CD8-positive, alpha-beta memory T cell (primary cell): ENCODE measurements at regions not wholly inside any gene's neighbourhood (a gene's known extent, or its start where the extent isn't known, plus 50 kb on each side); places are given as distances from the start of the nearest gene placed in this dataset.
A peak's percentile ranks its signal among the peaks of the same experiment; 100 is the strongest.

ENCODE experiments used
- CTCF ChIA-PET: fragments of 350-600 bp; sonication (Branson Sonifier 250); formaldehyde crosslinking; loops from one replicate; lab custom pipeline; 2021; ENCODE audit warnings: antibody characterized with exemption; lab: Charles Lee
- POLR2A ChIA-PET: fragments of 350-600 bp; sonication (Branson Sonifier 250); formaldehyde crosslinking; loops from one replicate; lab custom pipeline; 2021; ENCODE audit warnings: antibody characterized with exemption; lab: Charles Lee
- DNase-seq, 5 donors: peaks; one replicate each; pipeline versions ENCODE4 v3.0.0 to v3.0.0-alpha.2; 2020 to 2022; ENCODE audit warnings: mixed read lengths in 1 of 5
- H3K27ac ChIP-seq: one replicate; pipeline ENCODE4 v1.7.0; 2013; ENCODE audit warnings: low read depth, mild to moderate bottlenecking, low read length, moderate library complexity
- H3K27me3 ChIP-seq: 2 replicates; pipeline ENCODE4 v1.7.0; 2013; ENCODE audit warnings: low read length, mild to moderate bottlenecking; ENCODE audit not compliant: insufficient read depth, poor library complexity, severe bottlenecking
- H3K36me3 ChIP-seq: 2 replicates; pipeline ENCODE4 v1.7.0; 2013; ENCODE audit warnings: mild to moderate bottlenecking, low read length, moderate library complexity; ENCODE audit not compliant: insufficient read depth
- H3K4me1 ChIP-seq: 2 replicates; pipeline ENCODE4 v1.7.0; 2013; ENCODE audit warnings: mild to moderate bottlenecking, low read length, moderate library complexity; ENCODE audit not compliant: insufficient read depth
- H3K4me3 ChIP-seq: 2 replicates; pipeline ENCODE4 v1.7.0; 2013; ENCODE audit warnings: mild to moderate bottlenecking, low read length
- H3K9me3 ChIP-seq: 2 replicates; pipeline ENCODE4 v1.7.0; 2013; ENCODE audit warnings: mild to moderate bottlenecking, low read length
- H3K27ac Mint-ChIP-seq, 8 donors: one replicate each; pipeline ENCODE4 v1.8.0; 2020 to 2021; ENCODE audit warnings: mixed read lengths in 8 of 8, mild to moderate bottlenecking in 6 of 8, inconsistent platforms in 3 of 8, moderate library complexity in 3 of 8
- H3K27me3 Mint-ChIP-seq, 2 donors: one replicate each; pipeline ENCODE4 v1.8.0; 2020 to 2021; ENCODE audit warnings: mixed read lengths in 2 of 2, mild to moderate bottlenecking in 1 of 2, moderate library complexity in 1 of 2
- H3K36me3 Mint-ChIP-seq, 3 donors: one replicate each; pipeline ENCODE4 v1.8.0; 2020 to 2021; ENCODE audit warnings: mixed read lengths in 3 of 3, inconsistent platforms in 1 of 3, mild to moderate bottlenecking in 1 of 3
- H3K4me1 Mint-ChIP-seq, 3 donors: one replicate each; pipeline ENCODE4 v1.8.0; 2020 to 2021; ENCODE audit warnings: mixed read lengths in 3 of 3, inconsistent platforms in 1 of 3, mild to moderate bottlenecking in 1 of 3
- H3K4me3 Mint-ChIP-seq, 7 donors: one replicate each; pipeline ENCODE4 v1.8.0; 2020 to 2021; ENCODE audit warnings: mixed read lengths in 7 of 7, mild to moderate bottlenecking in 6 of 7, moderate library complexity in 4 of 7, inconsistent platforms in 2 of 7
- H3K9me3 Mint-ChIP-seq, 5 donors: one replicate each; pipeline ENCODE4 v1.8.0; 2020 to 2022; ENCODE audit warnings: mixed read lengths in 5 of 5, mild to moderate bottlenecking in 3 of 5, moderate library complexity in 2 of 5, inconsistent platforms in 1 of 5

DNA sequence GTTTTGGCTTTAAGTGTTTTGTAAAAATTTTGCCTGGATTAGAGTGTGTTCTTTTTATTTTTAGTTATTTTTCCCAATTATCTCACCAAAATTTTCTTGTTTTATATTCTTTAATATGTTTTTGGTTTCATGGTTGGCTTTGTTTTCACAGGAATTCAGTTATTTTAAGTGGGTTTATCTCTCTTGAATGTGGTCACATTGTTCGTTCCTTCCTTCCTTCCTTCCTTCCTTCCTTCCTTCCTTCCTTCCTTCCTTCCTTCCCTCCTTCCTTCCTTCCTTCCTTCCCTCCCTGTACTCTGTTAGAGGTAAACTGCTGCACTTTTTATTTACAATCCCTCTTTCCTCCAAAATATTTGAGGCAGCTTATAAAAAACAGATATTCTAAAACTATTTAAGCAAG is 672.9 kb upstream of the CITED2 start:
- Histone ChIP-seq H3K27ac (no peak overlapping the region), H3K27me3 (peaks cover 7% of the 10 kb centered on the region), H3K4me3 (no peak overlapping the region), H3K9me3 (no peaks in the 10 kb centered on the region), H3K4me1 (no peaks in the 10 kb centered on the region), H3K36me3 (no peaks in the 10 kb centered on the region)
- Mint-ChIP-seq H3K4me1 (peaks cover 0 to 4% (median 0%) of the 10 kb centered on the region in 3 donors), H3K27ac (peak overlapping the region in 1 of 8 donors; percentile 67), H3K36me3 (no peaks in the 10 kb centered on the region), H3K4me3 (no peak overlapping the region), H3K27me3 (peaks cover 2 to 12% of the 10 kb centered on the region in 2 donors), H3K9me3 (peaks cover 0 to 4% (median 0%) of the 10 kb centered on the region in 5 donors)
- CTCF ChIA-PET = no interaction called here
- POLR2A ChIA-PET = no interaction called here
- no peak for DNase-seq

DNA sequence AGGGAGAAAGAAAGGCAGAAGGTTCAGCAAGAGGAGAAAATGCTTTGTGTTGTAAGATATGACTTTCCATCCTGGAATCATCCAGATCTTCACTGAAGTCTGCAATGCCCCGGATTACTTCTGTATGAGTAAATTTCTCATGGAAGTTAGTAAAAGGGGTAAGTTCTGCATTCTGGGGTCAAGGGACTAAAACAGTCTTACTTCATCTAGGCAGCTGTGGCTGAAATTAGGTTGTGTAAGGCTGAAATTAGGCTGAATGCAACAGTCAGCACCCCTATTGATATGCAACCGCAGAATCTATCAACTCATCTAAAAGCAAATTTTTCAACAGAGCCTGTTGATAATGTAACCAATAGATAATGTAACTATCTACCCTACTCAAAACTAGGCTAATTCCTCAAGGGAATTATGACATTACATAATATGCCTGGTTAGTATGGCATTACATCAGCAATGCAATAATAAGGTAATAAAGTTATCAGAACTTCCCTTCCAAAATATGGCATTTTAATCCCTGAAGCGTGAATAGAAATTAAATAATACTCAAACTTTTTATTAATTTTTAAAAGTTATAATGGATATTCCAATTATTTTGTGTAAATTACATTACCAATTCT is 671.7 kb upstream of the CITED2 start:
- H3K9me3 Mint-ChIP-seq = peaks cover 0 to 4% (median 0%) of the 10 kb centered on the region in 5 donors
- POLR2A ChIA-PET = no interaction called here

DNA sequence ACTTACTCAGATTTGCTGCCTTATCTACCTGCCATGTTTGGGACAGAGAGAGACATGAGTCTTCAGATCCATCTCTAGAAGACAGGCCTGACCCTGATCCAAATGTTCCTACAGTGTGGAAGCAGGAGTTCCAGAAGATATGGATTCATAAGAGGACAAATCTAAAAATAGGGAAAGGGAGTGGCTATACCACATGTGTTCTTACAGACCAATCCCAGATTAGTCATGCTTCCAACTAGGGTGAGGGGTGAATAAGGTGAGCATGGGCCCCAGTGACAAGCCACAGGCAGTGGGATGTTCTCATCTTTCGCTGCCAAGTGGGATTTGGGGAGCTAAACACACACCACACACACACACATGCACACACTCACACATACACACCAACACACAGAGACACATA is 670.7 kb upstream of the CITED2 start:
- no peaks in the 10 kb centered on the region for H3K36me3 Mint-ChIP-seq
- H3K27me3 ChIP-seq = no peaks in the 10 kb centered on the region
- no peak overlapping the region for H3K4me3 ChIP-seq
- H3K4me1 Mint-ChIP-seq = peaks cover 0 to 12% (median 0%) of the 10 kb centered on the region in 3 donors
- ChIA-PET CTCF (no interaction called here), POLR2A (no interaction called here)
- H3K27ac Mint-ChIP-seq = no peak overlapping the region
- H3K9me3 ChIP-seq = no peaks in the 10 kb centered on the region
- H3K9me3 Mint-ChIP-seq = peaks cover 0 to 4% (median 0%) of the 10 kb centered on the region in 5 donors
- H3K4me3 Mint-ChIP-seq = no peak overlapping the region
- H3K4me1 ChIP-seq = no peaks in the 10 kb centered on the region
- H3K27me3 Mint-ChIP-seq = no peaks in the 10 kb centered on the region
- DNase-seq = no peak
- no peaks in the 10 kb centered on the region for H3K36me3 ChIP-seq
- no peak overlapping the region for H3K27ac ChIP-seq

More for the DNA sequence above, 671.7 kb upstream of the CITED2 start:
- Mint-ChIP-seq H3K27ac (no peak overlapping the region), H3K36me3 (no peaks in the 10 kb centered on the region), H3K4me1 (peaks cover 0 to 12% (median 0%) of the 10 kb centered on the region in 3 donors), H3K27me3 (peaks cover 0 to 8% of the 10 kb centered on the region in 2 donors), H3K4me3 (no peak overlapping the region)
- Histone ChIP-seq H3K4me3 (no peak overlapping the region), H3K4me1 (no peaks in the 10 kb centered on the region), H3K9me3 (no peaks in the 10 kb centered on the region), H3K27ac (no peak overlapping the region), H3K27me3 (peaks cover 7% of the 10 kb centered on the region), H3K36me3 (no peaks in the 10 kb centered on the region)
- no peak for DNase-seq
- CTCF ChIA-PET = no interaction called here

DNA sequence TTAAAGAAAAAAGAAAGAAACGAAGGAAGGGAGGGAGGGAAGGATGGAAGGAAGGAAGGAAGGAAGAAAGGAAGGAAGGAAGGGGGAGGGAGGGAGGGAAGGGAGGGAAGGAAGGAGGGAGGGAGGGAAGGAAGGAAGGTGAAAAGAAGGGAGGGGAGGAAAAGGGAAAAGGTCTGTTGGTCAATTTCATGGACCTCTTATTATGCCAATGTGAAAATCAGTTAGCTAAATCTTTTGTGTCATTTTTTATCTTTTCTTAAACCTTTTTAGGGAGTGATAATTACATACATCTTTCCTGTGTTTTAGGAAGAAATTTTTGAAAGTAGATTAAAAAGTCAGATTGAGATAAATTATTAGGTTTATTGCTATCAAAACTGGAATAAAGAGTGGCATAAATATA is 670.2 kb upstream of the CITED2 start:
- POLR2A ChIA-PET = no interaction called here
- no peak overlapping the region for H3K4me3 Mint-ChIP-seq

DNA sequence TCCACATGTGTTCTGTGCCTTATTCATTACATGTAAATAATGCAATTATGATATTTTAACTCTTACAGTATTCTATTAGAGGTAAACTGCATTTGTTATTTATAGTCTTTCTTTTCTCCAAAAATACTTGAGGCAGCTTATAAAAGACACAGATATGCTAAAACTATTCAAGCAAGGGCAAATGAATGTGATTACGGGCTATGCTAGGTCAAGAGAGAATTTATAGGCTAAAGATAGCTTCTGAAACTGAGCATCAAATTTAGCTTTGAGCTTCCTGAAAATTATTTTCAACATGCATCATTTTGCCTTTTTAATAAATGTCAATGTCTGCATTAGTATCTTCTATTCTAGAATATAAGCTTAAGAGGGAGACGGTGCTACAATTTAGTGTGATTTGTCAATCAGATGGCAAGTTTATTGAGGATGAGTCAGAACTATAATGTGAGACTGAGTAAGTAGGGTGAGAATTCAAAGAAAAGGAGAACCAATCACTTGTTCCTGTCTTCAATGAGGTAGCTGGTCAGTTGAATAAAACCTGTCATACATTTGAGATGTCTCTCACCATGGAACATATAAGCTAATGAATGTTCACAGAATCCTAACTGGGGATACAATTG is 669.4 kb upstream of the CITED2 start:
- Histone ChIP-seq H3K9me3 (no peaks in the 10 kb centered on the region), H3K36me3 (no peaks in the 10 kb centered on the region), H3K4me1 (no peaks in the 10 kb centered on the region), H3K4me3 (no peak overlapping the region), H3K27ac (no peak overlapping the region), H3K27me3 (no peaks in the 10 kb centered on the region)
- Mint-ChIP-seq H3K27ac (peak overlapping the region in 1 of 8 donors; percentile 1), H3K27me3 (no peaks in the 10 kb centered on the region), H3K4me3 (no peak overlapping the region), H3K36me3 (no peaks in the 10 kb centered on the region), H3K4me1 (peaks cover 0 to 12% (median 0%) of the 10 kb centered on the region in 3 donors), H3K9me3 (peaks cover 0 to 4% (median 0%) of the 10 kb centered on the region in 5 donors)
- ChIA-PET CTCF (interaction anchor here (0.6 kb wide), 1 partner anchor 1757 kb away, joined by 3 read pairs; no protein-coding TSS in a partner anchor), POLR2A (no interaction called here)
- DNase-seq = no peak

More for the DNA sequence above, 670.2 kb upstream of the CITED2 start:
- H3K27me3 ChIP-seq = no peaks in the 10 kb centered on the region
- no peaks in the 10 kb centered on the region for H3K36me3 ChIP-seq
- Mint-ChIP-seq H3K27ac (no peak overlapping the region), H3K4me1 (peaks cover 0 to 12% (median 0%) of the 10 kb centered on the region in 3 donors), H3K27me3 (no peaks in the 10 kb centered on the region), H3K9me3 (peaks cover 0 to 4% (median 0%) of the 10 kb centered on the region in 5 donors), H3K36me3 (no peaks in the 10 kb centered on the region)
- CTCF ChIA-PET = no interaction called here
- H3K4me1 ChIP-seq = no peaks in the 10 kb centered on the region
- no peaks in the 10 kb centered on the region for H3K9me3 ChIP-seq
- no peak for DNase-seq
- H3K27ac ChIP-seq = no peak overlapping the region
- no peak overlapping the region for H3K4me3 ChIP-seq

DNA sequence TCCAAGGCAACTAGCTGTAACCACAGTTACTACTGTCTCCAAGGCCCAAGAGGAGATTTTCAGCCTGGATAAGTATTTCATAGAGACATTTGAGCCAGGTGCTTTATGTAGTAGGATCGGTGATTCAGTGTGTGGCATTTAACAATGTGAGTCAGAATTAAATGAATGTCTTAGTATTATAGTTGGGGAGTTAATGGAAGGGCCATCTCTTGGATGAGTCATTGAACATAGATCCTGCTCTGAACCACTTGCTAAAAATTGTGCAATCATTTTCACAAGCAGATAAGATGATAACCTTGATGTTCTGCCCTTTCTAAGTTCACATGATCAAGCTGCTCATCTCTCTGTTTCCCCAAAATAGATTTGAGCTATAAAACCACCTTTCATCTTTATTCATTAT is 668.9 kb upstream of the CITED2 start:
- Mint-ChIP-seq H3K9me3 (peaks cover 0 to 4% (median 0%) of the 10 kb centered on the region in 5 donors), H3K4me3 (no peak overlapping the region), H3K36me3 (no peaks in the 10 kb centered on the region), H3K4me1 (peaks cover 0 to 12% (median 0%) of the 10 kb centered on the region in 3 donors), H3K27me3 (no peaks in the 10 kb centered on the region), H3K27ac (no peak overlapping the region)
- Histone ChIP-seq H3K4me3 (no peak overlapping the region), H3K27me3 (no peaks in the 10 kb centered on the region), H3K4me1 (no peaks in the 10 kb centered on the region), H3K36me3 (no peaks in the 10 kb centered on the region), H3K27ac (no peak overlapping the region), H3K9me3 (no peaks in the 10 kb centered on the region)
- ChIA-PET CTCF (interaction anchor here (0.6 kb wide), 1 partner anchor 1757 kb away, joined by 3 read pairs; no protein-coding TSS in a partner anchor), POLR2A (no interaction called here)
- no peak for DNase-seq

DNA sequence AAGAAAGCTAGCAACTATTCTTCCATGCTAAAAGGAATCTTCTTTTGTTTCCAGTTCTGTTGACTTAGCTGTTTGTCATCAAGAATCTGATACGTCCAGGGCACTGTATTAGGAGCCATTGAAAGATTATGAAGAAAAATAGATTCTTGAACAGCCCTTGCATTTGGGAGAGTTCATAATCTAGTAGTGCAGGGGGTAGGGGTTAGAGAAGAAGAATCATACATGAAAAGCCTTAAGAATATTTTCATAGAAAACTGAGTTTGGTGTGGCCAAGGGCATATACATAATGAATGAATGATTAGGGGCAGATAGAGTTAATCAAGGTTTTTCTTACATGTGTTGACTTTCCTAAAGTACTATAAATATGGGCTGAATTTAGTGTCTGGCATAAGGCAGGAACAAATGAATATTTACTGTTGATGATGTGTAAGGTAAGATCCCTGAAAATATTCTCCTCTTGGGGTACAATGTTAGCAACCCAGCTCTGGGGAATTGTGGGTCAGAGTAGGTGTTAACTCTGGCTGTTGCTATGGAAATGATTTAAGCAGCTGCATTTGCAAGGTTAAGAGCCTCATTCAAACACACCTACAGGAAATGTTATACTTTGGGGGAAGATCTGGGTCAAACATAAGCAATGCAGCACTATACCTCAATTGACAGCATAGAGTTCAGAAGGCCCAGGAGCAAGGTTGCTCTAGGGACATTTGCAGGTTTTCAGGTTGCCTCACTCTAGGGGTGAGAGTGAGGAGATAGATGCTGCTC is 667.3 kb upstream of the CITED2 start:
- Mint-ChIP-seq H3K27me3 (peaks cover 0 to 3% of the 10 kb centered on the region in 2 donors), H3K27ac (peak overlapping the region in 4 of 8 donors; percentile 5 to 42 (median 10)), H3K4me3 (no peak overlapping the region), H3K36me3 (no peaks in the 10 kb centered on the region), H3K4me1 (peaks cover 0 to 9% (median 0%) of the 10 kb centered on the region in 3 donors), H3K9me3 (peaks cover 0 to 2% (median 0%) of the 10 kb centered on the region in 5 donors)
- H3K27ac ChIP-seq = no peak overlapping the region
- POLR2A ChIA-PET = no interaction called here
- peak in 1 of 5 donors; percentile 17 for DNase-seq
- no peak overlapping the region for H3K4me3 ChIP-seq
- no peaks in the 10 kb centered on the region for H3K9me3 ChIP-seq
- no peaks in the 10 kb centered on the region for H3K36me3 ChIP-seq
- no peaks in the 10 kb centered on the region for H3K4me1 ChIP-seq
- CTCF ChIA-PET = no interaction called here
- H3K27me3 ChIP-seq = no peaks in the 10 kb centered on the region

DNA sequence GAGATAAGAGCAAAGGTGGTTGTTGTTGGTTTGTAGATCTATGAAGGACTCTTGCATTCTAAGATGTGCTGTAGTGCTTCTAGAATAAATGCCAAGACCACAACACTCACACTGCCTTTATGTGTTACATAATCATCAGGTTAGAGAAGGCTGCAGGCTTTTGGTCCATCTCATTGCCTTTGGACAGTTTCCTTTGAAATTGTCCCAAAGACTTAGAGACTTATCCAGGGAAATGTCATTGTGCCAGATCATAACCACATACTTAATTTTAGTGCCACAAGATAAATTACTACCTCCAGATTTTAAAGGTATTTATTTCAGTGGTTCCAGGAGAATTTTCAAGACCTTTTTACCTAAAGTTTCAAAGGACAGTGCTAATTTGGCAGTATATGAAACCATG is 666.6 kb upstream of the CITED2 start:
- H3K9me3 ChIP-seq = no peaks in the 10 kb centered on the region
- H3K27ac ChIP-seq = no peak overlapping the region
- no peak for DNase-seq
- Mint-ChIP-seq H3K36me3 (no peaks in the 10 kb centered on the region), H3K4me3 (no peak overlapping the region), H3K27me3 (peaks cover 0 to 3% of the 10 kb centered on the region in 2 donors), H3K27ac (peak overlapping the region in 1 of 8 donors; percentile 76), H3K4me1 (peaks cover 0 to 9% (median 0%) of the 10 kb centered on the region in 3 donors), H3K9me3 (peaks cover 0 to 2% (median 0%) of the 10 kb centered on the region in 5 donors)
- no peaks in the 10 kb centered on the region for H3K4me1 ChIP-seq
- H3K4me3 ChIP-seq = no peak overlapping the region
- POLR2A ChIA-PET = no interaction called here
- no peaks in the 10 kb centered on the region for H3K36me3 ChIP-seq
- no peaks in the 10 kb centered on the region for H3K27me3 ChIP-seq
- CTCF ChIA-PET = no interaction called here
